Activated CD4-positive, alpha-beta T cell treated with anti-CD3 and anti-CD28 coated beads, Interleukin-2, Interleukin-4, amounts not matched to agents 100 ng/mL and 50 ng/mL, durations not matched to agents 16 hours and 8 hours (primary cell): ENCODE measurements at regions not wholly inside any gene's neighbourhood (a gene's known extent, or its start where the extent isn't known, plus 50 kb on each side); places are given as distances from the start of the nearest gene placed in this dataset.

Source experiments
- DNase-seq: peaks from one replicate; pipeline ENCODE4 v3.0.0-alpha.2; 2020; ENCODE audit warnings: low spot score

DNA sequence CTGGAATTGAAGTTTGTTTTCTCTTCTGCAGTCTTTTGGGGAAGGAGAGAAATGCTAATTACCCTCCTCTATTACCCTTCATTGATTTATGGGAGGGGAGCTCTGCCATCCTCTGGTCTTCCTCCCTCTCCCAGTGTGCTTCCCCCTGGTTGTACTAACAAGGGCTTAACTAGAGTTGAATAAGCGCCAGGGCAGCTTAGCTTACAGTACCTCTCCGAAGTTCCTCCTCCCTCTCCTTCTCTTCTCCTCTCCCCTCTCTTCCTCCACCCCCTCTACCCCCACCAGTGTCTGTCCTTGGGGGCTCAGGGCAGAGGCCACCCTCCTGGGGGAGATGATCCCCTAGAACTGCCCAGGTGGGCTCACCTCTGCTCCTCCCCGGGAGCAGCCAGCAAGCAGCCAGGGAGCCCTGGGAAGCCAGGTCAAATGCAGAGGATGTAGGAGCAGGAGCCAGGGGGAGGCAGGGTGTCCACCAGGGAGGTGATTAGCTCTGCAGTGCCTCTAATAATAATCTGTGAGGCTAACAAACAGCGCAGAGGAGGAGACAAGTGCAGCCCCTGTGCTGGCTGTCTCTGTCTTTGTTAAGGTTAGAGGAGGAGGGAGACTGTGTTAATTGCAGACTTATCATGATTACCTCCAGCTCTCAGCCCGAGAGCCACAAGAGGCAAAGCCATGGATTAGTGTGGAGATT, 191.6 kb upstream of the CADM1 start:
- DNase-seq: no peak

DNA sequence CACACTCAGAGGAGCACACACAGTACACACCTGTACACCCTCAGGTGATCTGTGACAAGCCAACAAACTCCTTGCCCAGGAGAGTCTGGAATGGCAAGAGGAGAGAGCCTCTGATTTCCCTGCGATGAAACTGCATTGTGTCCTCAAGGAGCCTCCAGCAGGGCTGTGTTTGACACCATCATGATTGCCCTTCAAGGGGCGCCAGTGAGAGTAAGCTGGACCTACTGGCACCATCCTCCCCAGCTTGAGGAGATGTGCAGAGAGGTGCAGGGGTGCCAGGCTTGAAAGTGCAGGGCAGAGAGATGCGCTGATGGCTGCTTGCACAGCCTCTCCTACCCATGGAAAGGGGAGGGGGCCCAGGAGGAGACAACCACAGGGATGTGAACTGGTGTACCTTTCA, 188.8 kb upstream of the CADM1 start:
- DNase-seq: no peak

DNA sequence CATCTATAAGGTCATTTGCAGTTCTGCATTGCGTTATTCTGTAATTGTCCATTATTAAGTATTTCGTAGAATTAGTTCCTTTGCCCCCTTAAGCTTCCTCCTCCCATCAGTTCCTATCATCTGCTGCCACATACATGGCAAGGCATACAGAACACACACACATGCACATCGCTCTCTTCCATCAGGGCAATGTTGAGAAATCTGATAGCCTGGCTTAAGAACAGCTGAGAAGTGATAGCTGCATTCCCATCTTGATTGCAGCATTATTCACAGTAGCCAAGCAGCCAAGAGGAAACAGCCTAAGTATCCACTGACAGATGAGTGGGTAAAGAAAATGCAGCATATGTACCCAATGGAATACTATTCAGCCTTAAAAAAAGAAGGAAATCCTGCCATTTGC, 186.8 kb upstream of the CADM1 start:
- DNase-seq: no peak

DNA sequence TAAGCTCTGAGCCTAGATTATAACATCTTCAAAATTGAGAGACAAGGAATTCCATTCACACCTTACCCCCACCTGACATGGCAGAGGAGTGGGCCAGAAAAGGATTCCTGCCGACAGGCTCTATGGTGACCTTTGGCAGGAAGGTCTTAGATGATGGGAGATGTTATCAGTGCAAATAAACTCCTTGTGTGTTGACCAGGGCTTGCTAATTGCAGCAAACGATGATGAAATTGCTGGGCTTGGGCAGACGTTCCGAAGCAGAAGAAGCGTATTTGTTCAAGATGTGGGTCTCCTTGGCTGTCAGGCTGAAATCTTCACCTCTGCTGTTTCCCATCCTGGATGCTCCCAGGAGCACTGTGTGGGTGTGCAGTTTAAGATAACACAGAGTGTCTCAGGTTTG, 183.7 kb upstream of the CADM1 start:
- DNase-seq: no peak

DNA sequence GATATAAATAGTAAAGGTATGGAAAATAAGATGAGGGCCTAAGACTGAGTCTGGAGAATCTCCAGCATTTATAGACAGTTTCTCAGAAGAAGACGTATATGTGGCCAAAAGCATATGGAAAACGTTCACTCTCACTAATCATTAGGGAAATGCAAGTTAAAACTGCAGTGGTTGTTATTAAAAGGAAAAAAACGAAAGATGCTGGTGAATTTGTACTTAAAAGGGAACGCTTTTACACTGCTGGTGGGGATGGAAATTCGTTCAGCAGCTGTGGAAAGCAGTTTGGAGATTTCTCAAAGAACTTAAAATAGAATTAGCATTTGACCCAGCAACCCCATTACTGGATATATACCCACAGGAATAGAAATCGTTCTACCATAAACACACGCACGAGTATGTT, 180.5 kb upstream of the CADM1 start:
- no peak for DNase-seq

DNA sequence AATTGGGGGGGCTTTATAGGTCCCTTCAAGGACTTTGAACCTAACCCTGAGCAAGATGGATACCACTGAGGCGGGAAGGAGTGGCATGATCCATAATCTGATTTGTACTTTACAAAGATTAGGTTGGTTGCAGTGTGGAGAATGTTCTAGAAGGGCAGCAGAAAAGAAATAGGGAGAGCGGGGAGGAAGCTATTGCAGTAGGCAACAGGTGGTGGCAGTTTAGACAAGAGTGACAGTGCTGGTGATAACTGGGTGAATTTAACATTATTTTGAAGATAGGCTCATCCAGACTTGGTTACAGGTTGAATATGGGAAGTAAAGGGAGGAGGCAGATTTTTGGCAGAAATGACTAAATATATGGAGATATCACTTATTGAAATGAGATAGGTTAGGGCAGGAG, 179.9 kb upstream of the CADM1 start:
- DNase-seq: no peak

DNA sequence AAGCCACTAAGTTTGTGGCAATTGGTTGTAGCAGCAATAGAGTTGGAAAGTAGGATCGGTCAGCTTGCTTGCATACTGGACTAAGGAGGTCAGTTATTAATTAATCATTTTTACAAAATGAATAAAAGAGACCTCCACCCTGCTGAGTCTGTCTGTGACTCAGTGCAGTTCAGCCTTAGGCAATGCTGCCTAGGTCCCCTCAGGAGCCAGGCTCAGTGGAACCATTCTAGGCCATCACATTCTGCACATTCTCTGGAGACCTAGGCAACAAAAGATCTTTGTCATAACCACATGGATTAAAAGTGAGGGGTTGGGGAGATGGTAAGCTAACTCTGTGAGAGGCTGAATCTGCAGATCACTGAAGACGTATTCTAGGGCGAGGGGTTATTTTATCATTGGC, 178.7 kb upstream of the CADM1 start:
- DNase-seq: no peak

DNA sequence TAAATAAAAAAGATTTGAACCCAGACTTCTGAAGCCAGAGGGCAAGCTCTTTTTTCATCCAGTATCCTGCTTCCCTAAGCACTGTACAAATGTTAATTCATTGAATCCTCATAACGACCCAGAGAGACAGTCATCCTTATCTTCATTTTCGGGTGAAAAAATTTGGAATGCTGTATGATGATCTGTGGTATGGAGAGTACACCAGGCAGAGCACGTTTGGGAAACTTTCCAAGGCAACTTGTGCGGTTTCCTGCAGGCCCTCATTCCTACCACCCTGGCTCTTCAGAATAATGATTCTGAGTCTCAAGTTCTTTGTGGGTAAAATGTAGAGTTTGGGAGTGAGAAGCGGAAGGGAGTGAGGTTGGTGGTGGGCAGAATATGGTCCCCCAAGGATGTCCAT, 177.9 kb upstream of the CADM1 start:
- DNase-seq: no peak

DNA sequence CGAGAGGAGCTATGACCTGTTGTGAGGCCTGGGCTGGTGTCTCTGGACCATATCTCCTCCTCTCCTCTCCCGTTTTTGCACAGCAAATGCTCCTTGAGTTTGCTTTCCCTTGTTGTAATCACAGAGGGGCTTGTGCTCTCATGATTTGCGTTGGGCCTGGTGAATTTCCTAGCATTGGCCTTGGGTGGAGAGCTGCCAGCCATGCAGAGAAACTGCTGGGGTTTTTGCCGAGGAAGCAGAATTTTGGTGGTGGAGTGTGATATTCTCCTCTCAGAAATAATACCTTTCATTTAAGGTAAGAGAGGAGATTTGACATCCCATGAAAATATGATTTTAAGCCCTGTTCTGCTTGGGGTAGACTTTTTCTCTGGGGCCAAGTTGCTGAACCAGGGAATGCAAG, 175.7 kb upstream of the CADM1 start:
- DNase-seq: no peak

DNA sequence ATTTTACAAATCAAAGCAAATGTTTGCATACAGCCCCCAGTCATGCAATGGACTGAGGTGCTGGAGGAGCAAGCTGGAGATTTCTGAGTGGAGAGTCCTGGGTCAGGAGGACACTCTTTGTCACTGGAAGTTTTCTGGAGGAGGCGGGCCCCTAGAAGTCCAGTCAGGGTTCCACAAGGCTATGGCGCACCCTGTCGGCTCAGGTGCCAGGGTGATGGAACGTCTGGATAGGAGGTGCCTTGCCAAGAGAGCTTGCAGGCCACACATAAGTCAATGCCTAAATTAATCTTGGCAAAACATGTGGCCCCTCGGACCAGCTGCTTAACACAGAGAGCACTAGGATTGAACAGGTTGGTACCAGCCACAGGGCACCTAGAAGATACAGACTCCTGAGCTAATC, 174.7 kb upstream of the CADM1 start:
- no peak for DNase-seq

DNA sequence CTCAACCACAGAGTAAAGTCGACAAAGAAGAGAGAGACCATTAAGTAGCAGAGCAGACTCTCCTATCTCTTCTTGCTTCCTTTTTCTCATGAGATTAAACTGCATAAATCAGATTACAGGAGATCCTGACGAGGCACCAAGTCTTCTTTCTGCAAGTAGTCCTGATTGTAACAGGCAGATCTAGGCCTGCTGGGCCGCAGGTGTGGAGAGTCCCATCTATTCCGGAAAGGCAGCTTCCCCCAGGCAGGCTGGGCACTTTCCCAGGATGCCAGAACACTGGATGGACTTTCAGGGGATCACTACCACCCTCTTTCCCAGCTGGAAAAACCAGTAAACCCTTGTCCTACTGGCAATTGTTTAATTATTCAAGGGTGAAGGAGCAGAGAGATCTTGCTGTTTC, 173.0 kb upstream of the CADM1 start:
- no peak for DNase-seq

DNA sequence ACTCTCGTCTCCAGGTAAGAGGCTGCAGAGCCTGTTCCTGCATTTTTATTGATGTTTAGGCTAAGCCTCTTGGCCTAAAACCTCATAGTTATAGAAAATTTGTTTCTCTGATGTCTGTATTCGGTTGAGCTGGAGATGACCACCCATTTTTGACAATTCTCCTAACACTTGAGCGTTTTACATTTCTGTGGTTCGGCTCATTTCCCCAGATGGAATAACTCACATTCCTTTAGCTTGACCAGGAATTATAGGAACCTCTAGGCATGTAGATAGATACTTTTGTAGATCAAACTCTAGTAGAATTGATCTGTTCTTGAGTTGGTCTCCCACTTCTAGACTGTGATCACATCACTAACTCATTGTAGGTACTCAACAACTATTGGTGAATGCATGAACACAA, 172.6 kb upstream of the CADM1 start:
- DNase-seq: no peak

DNA sequence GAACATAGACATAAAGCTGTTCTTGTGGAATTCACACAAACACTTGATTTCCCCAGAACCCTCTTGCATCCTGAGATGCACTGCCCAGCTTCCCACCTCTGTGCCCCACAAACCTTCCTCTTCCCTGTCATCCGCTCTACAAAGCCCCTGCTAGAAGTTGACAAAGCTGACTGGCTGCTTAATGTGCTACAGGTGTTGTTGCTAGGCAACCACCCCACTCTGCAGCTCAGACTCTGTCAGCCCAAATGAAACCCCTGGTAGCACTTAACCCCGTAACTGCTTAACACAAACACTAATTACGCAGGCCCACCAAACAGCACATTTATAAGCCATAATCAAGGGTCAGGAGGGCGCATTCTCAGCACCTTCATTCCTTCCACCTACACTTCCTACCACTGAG, 172.0 kb upstream of the CADM1 start:
- DNase-seq: no peak

DNA sequence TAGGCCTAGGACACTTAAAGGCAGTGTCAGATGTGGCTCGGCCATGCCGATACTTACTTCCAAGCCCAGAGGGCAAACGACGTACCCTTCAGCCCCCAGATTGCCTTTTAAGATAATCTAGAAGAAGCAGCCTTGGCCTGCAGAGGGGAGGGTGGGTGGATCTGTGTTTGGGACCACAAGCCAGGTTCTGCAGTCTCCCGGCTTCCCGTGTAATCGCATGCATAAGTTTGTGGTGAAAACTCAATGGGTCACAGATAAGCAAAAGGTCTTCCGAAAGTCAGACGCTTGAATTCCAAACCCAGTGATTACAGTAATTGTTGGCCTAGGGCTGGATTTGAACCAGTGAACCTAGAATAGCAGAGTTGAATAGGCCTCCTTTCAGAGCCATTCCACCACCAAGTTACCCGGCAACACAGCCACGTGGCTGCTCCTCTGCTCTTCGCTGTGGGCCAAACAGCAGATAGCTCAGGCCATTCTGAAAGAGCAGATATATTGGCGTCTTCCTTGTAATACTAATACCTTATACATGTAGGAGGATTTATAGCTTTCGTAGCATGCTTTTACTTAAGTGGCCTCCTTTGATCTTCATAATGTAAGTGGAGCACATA, 170.8 kb upstream of the CADM1 start:
- no peak for DNase-seq

DNA sequence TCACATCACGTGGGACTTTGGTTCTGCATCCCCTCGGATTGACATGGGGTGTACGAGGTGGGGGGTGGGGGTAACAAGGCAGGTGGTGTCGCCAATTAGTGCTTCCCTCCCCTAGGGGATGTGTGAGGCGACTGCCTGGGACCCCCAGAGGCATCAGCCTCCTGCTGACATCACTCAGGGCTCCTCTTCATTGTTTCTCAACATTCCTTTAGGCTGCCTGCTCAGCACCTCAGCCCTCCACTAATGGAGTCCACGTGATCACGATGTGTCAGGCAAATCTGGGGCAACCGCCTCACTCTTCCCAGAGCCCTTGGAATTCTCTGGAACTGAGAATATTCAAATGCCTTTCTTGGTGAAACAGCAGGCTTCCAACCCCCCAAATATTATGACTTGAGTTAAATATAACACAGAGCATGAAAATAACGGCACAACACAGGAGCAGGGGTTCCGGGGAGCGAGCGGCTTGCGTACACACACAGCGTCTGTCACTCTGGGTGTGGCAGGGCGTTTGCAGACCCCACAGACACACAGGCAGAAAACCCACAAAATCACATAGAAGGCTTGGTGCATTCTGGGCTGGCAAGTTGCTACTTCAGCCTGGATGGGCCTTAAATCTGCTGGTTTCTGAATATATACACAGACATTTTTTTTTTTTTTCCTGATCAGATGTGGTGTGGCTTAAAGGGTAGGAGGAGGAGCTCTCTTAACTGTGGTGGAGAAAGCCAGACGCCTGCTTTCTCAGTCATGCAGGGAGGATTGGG, 170.1 kb upstream of the CADM1 start:
- DNase-seq: no peak

DNA sequence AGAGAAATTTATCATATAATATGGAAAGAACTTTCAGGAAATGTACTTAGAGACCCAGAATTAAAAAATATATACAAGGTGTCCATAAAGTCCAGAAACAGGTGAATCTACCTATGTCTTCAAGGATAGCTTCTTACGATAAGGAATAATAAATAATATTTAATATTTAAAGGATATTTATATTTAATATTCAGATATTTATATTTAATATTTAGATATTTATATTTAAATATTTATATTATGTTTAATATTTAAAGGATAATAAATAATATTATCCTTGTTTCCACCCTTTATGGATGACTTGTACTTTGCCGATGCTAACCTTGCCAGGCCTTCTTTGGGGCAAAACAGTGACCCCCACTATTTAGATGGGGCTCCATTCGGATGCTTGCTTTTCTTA, 169.5 kb upstream of the CADM1 start:
- no peak for DNase-seq

DNA sequence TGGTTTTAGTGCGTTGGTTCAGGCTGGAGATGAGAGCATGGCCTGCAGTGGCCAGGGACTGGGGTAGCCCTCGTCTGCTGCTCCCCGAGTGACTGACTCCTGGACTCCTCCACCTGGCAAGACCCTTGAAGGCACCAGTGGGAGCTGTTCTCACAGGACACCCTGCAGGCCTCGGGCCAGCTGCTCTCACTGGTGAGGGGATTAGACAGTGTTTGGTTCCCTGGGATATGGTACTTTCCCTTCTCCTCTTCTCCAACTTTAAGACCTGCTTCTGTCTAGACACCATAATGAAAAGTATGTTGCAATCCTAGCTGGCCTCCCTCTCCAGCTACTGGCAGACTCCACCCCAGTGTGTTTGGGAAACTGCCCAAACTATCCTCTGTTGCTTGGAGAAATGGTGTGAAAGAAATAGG, 168.8 kb upstream of the CADM1 start:
- no peak for DNase-seq

DNA sequence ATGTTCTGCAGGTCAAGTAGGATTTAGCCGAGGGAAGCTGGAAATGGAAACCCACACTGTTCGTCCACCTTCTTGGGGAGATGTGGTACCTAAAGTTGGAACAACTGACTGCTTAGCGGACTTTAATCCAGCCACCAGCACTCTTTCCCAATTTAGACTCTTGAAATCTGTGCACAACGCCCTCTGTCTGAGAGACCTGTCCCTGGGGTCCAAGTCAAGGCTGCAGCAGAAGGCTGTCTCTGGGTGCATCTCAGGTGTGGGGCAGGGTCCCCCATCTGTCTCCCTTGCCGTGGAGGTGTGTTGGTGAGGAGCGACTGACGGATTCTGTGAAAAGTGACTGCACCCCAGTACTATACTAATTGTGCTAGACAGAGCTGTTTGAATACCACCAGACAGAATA, 168.2 kb upstream of the CADM1 start:
- no peak for DNase-seq

DNA sequence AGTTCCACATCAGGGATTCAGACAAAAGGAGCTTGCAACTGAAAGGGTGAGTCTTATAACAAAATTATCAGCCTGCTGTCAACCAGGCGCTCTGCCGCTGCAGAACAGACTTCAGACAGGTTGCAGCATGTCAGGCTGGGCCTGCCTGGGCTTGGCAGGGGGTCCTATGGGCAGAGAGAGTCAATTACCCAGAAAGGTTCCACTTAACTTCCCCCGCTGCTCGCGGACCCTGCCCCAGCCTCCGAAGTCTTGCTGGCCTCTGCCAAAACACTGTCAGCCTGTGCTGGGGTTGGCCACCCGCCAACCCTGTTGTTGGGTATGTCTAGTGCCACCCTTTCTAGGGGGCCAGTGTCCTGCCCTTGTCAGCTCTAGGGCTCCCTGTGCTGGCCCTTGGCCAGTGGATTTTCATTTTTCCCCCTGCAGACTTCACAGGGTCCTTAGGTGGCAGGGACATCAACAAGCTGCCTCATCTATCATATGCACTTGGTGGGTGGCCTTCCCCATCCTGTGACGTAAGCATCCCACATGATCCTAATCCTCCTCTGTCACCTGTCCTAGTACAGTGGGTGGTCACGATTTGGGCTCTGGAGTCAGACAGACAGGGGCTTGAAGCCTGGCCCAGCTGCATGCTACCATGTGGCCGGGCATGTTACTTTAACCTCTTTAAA, 166.5 kb upstream of the CADM1 start:
- no peak for DNase-seq

DNA sequence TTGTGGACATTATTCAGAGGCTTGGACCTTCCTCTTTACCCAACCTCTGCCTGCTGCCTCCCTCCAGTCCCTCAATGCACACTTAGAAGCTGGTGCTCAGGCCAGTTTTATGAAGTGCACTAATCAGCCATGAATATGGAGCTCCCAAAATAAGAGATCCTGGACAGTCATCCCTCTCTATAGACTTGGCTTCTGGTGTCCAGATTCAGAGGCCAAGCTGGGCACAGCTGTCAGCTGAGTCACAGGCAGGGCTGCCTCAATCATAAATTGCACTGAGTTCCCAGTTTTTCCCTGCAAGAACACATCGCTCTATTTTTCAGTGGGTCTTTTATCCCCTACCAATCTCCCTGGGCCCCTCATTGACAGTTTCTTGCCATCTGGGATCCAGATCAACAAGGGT, 161.7 kb upstream of the CADM1 start:
- no peak for DNase-seq

DNA sequence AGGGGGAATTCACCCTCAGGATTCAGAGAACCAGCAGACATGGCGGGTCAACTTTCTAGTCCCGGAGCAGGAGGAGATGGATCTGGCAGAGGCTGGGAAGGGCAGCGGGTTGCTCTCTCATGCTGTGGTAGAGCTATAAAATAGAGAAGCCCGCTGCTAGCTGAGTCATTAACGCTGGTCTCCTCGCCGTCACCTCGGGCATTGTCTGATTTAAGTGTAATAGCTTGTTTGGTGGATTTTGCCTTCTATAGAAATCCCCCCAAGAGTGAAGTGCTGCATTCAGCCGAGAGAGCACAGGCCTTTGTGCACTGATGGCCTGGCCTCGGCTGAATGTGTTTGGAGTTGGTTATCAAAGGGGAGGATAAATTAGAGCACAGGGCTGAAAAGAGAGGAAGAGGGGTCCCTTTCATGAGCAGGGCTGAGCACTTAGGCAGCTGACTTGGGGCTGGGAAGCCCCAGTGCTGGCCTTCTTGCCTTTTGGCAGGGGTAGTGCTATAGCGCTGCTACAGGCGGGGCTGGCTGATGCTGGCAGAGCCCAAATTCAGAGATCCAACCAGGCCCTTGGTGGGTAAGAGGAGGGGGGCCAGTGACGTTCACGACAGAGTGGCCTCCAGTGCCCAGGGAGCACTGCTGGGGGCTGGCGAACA, 161.1 kb upstream of the CADM1 start:
- no peak for DNase-seq

DNA sequence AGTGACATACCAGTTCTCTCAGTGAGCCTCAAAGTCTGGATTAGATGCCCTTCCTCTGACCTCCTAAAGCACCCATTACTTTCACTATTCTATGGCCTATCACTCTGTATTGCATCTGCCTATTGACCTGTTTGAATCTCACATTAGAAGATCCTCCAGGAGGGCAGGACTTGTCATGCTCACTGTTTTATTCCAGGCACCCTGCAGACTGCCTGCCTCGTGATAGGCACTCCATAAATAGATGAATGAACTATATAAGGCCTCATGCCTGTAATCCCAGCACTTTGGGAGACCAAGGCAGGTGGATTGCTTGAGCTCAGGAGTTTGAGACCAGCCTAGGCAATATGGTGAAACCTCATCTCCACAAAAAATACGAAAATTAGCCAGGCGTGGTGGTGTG, 160.1 kb upstream of the CADM1 start:
- DNase-seq: no peak

DNA sequence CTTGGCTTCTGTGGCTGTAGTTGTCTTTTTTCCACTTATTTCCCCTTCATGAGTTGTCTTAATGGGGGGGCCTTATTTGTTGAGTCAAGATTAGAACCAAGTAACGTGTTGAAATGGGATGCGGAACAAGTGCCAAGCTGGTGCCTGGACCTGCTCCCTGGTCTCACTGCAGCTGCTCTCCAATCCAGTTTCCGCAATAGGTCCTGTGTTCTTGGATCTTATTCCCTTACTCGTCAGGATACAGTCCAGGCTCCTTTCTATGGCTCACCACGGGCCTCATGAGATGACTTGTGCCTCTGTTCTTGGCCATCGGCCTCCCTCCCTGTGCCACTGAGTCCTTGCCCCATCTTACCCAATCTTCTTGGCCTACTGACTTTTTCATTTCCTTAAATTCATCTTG, 159.6 kb upstream of the CADM1 start:
- DNase-seq: no peak
